Uterus (tissue), 3 donors: ENCODE measurements at regions not wholly inside any gene's neighbourhood (a gene's known extent, or its start where the extent isn't known, plus 50 kb on each side); places are given as distances from the start of the nearest gene placed in this dataset.

Source experiments
- DNase-seq, 2 donors: peaks; one replicate each; pipeline ENCODE4 v3.0.0-alpha.2; 2019 to 2020
- H3K27ac ChIP-seq, 2 donors: fragments of 200-600 bp; sonication (generic); 1 replicate in 1 of 2; 2 replicates in 1 of 2; pipeline ENCODE4 v1.5.1; 2016 to 2018
- H3K27me3 ChIP-seq, 2 donors: fragments of 200-600 bp; sonication (generic); one replicate each; pipeline ENCODE4 v1.5.1; 2018 to 2019; ENCODE audit warnings: control low read depth in 1 of 2
- H3K36me3 ChIP-seq, 2 donors: fragments of 200-600 bp; sonication (generic); one replicate each; pipeline ENCODE4 v1.5.1; 2019; ENCODE audit warnings: control low read depth in 1 of 2
- H3K4me1 ChIP-seq, 2 donors: fragments of 200-600 bp; sonication (generic); one replicate each; pipeline ENCODE4 v1.5.1; 2018 to 2019; ENCODE audit warnings: control low read depth in 1 of 2
- H3K4me3 ChIP-seq, 2 donors: fragments of 200-600 bp; sonication (generic); 1 replicate in 1 of 2; 2 replicates in 1 of 2; pipeline ENCODE4 v1.5.1; 2018 to 2019; ENCODE audit warnings: mild to moderate bottlenecking in 1 of 2
- H3K9me3 ChIP-seq, 2 donors: fragments of 200-600 bp; sonication (generic); one replicate each; pipeline ENCODE4 v1.5.1; 2019; ENCODE audit warnings: control low read depth in 1 of 2
- CTCF ChIP-seq, 4 experiments: fragments of 200-600 bp in 2 of 4; fragments of 450-650 bp in 2 of 4; sonication (generic) in 2 of 4; IDR thresholded peaks; one replicate each; pipeline ENCODE4 v1.5.1; 2016 to 2019; ENCODE audit warnings: antibody characterized with exemption in 4 of 4, mild to moderate bottlenecking in 2 of 4, moderate library complexity in 1 of 4
- POLR2A ChIP-seq, 2 donors: fragments of 450-650 bp; IDR thresholded peaks; one replicate each; pipeline ENCODE4 v1.6.1; 2016; ENCODE audit warnings: antibody characterized with exemption in 2 of 2, mild to moderate bottlenecking in 1 of 2, moderate library complexity in 1 of 2
- intact Hi-C: fragments of 100-400 bp; cut with DNase I; formaldehyde crosslinking; loops from one replicate; pipeline ENCODE4 v1.15.1; 2023; ENCODE audit warnings: low total_unique reads
- donor health status: DM: yes; HTN: yes; CAD: no.

- Histone ChIP-seq H3K36me3 (no peaks in the 10 kb centered on the region), H3K27ac (no peak overlapping the region), H3K9me3 (no peaks in the 10 kb centered on the region), H3K4me3 (no peak overlapping the region), H3K4me1 (no peaks in the 10 kb centered on the region), H3K27me3 (no peaks in the 10 kb centered on the region)
- intact Hi-C loops, result no loop called here
- TF ChIP-seq POLR2A (IDR thresholded peaks at IDR 0.05) (no peak), CTCF (IDR thresholded peaks at IDR 0.05) (no peak)
- DNase-seq, result no peak
Measured at GRCh38 chr4:131613086-131613823, 1535.8 kb upstream of the PCDH10 start.

- no peak overlapping the region for H3K4me3 ChIP-seq
- H3K27ac ChIP-seq, result no peak overlapping the region
- TF ChIP-seq CTCF (IDR thresholded peaks at IDR 0.05) (no peak), POLR2A (IDR thresholded peaks at IDR 0.05) (no peak)
- intact Hi-C loops, result no loop called here
- no peaks in the 10 kb centered on the region for H3K36me3 ChIP-seq
- no peaks in the 10 kb centered on the region for H3K9me3 ChIP-seq
- H3K4me1 ChIP-seq, result no peaks in the 10 kb centered on the region
- no peak for DNase-seq
- no peaks in the 10 kb centered on the region for H3K27me3 ChIP-seq
Measured at GRCh38 chr4:131613824-131614216, 1535.3 kb upstream of the PCDH10 start.

GRCh38 chr4:131632877-131633276 lies 1516.2 kb upstream of the PCDH10 start:
- intact Hi-C loops, result no loop called here

GRCh38 chr4:131635191-131635590 lies 1513.9 kb upstream of the PCDH10 start:
- H3K9me3 ChIP-seq, result no peaks in the 10 kb centered on the region
- no peak for DNase-seq
- no peaks in the 10 kb centered on the region for H3K4me1 ChIP-seq
- no peak for TF ChIP-seq CTCF (IDR thresholded peaks at IDR 0.05)
- no peak for TF ChIP-seq POLR2A (IDR thresholded peaks at IDR 0.05)
- no peaks in the 10 kb centered on the region for H3K36me3 ChIP-seq
- intact Hi-C loops, result no loop called here
- H3K27ac ChIP-seq, result no peak overlapping the region
- H3K27me3 ChIP-seq, result no peaks in the 10 kb centered on the region
- H3K4me3 ChIP-seq, result no peak overlapping the region

More at GRCh38 chr4:131632877-131633276, 1516.2 kb upstream of the PCDH10 start:
- Histone ChIP-seq H3K36me3 (no peaks in the 10 kb centered on the region), H3K9me3 (no peaks in the 10 kb centered on the region), H3K4me3 (no peak overlapping the region), H3K27ac (no peak overlapping the region), H3K4me1 (no peaks in the 10 kb centered on the region), H3K27me3 (no peaks in the 10 kb centered on the region)
- TF ChIP-seq POLR2A (IDR thresholded peaks at IDR 0.05) (no peak), CTCF (IDR thresholded peaks at IDR 0.05) (no peak)
- no peak for DNase-seq

GRCh38 chr4:131638781-131639180 lies 1510.3 kb upstream of the PCDH10 start:
- no peaks in the 10 kb centered on the region for H3K9me3 ChIP-seq
- H3K4me1 ChIP-seq, result no peaks in the 10 kb centered on the region
- intact Hi-C loops, result no loop called here
- no peak for DNase-seq
- H3K4me3 ChIP-seq, result no peak overlapping the region
- no peaks in the 10 kb centered on the region for H3K27me3 ChIP-seq
- no peaks in the 10 kb centered on the region for H3K36me3 ChIP-seq
- no peak overlapping the region for H3K27ac ChIP-seq
- no peak for TF ChIP-seq POLR2A (IDR thresholded peaks at IDR 0.05)
- TF ChIP-seq CTCF (IDR thresholded peaks at IDR 0.05), result no peak
